Stimulated activated CD4-positive, alpha-beta T cell treated with anti-CD3 and anti-CD28 coated beads, Interleukin-1b, Interleukin-23, amount 100 ng/mL, for 1 hour (primary cell): ENCODE measurements at regions not wholly inside any gene's neighbourhood (a gene's known extent, or its start where the extent isn't known, plus 50 kb on each side); places are given as distances from the start of the nearest gene placed in this dataset.

Source experiments
- DNase-seq, 2 donors: peaks; one replicate each; pipeline ENCODE4 v3.0.0-alpha.2; 2020; ENCODE audit warnings: low read depth in 2 of 2

GRCh38 chr16:51666821-51667220, 515.8 kb upstream of the SALL1 start:
- no peak for DNase-seq

- no peak for DNase-seq
These were observed 515.0 kb upstream of the SALL1 start for GRCh38 chr16:51666074-51666473.

- DNase-seq, result no peak
These were observed 514.4 kb upstream of the SALL1 start for GRCh38 chr16:51665436-51665998.

- DNase-seq, result no peak
These were observed 507.5 kb upstream of the SALL1 start for GRCh38 chr16:51658531-51658930.

GRCh38 chr16:51657848-51658247, 506.8 kb upstream of the SALL1 start:
- DNase-seq, result no peak

GRCh38 chr16:51655249-51655648, 504.2 kb upstream of the SALL1 start:
- DNase-seq, result no peak

GRCh38 chr16:51651061-51651466, 500.0 kb upstream of the SALL1 start:
- DNase-seq, result no peak

- DNase-seq, result no peak
These were observed 498.6 kb upstream of the SALL1 start for GRCh38 chr16:51649631-51650030.

GRCh38 chr16:51648526-51648925, 497.5 kb upstream of the SALL1 start:
- DNase-seq, result no peak

- DNase-seq, result no peak
These were observed 490.2 kb upstream of the SALL1 start for GRCh38 chr16:51641191-51641765.

GRCh38 chr16:51640196-51640595, 489.1 kb upstream of the SALL1 start:
- no peak for DNase-seq

GRCh38 chr16:51638339-51639135, 487.5 kb upstream of the SALL1 start:
- no peak for DNase-seq

- no peak for DNase-seq
These were observed 486.7 kb upstream of the SALL1 start for GRCh38 chr16:51637770-51638094.

- no peak for DNase-seq
These were observed 486.1 kb upstream of the SALL1 start for GRCh38 chr16:51636920-51637769.

- DNase-seq, result no peak
These were observed 484.1 kb upstream of the SALL1 start for GRCh38 chr16:51635181-51635580.

- no peak for DNase-seq
These were observed 479.0 kb upstream of the SALL1 start for GRCh38 chr16:51630076-51630475.

GRCh38 chr16:51629576-51629975, 478.5 kb upstream of the SALL1 start:
- no peak for DNase-seq

- no peak for DNase-seq
These were observed 473.2 kb upstream of the SALL1 start for GRCh38 chr16:51624080-51624775.

- no peak for DNase-seq
These were observed 470.5 kb upstream of the SALL1 start for GRCh38 chr16:51621610-51622009.

- no peak for DNase-seq
These were observed 464.1 kb upstream of the SALL1 start for GRCh38 chr16:51615141-51615540.

GRCh38 chr16:51607201-51607651, 456.2 kb upstream of the SALL1 start:
- DNase-seq, result no peak

- DNase-seq, result no peak
These were observed 445.2 kb upstream of the SALL1 start for GRCh38 chr16:51596247-51596646.
